ENCODE measurements at regions not wholly inside any gene's neighbourhood (a gene's known extent, or its start where the extent isn't known, plus 50 kb on each side); places are given as distances from the start of the nearest gene placed in this dataset.

- Mint-ChIP-seq H3K27ac (no peak overlapping the region), H3K9me3 (no peaks in the 10 kb centered on the region), H3K36me3 (ENCODE audit: low read depth) (no peaks in the 10 kb centered on the region), H3K4me1 (ENCODE audit: low read depth) (no peaks in the 10 kb centered on the region), H3K4me3 (no peak overlapping the region), H3K27me3 (no peaks in the 10 kb centered on the region)
- ChIA-PET CTCF (interaction anchor here (1.4 kb wide), 1 partner anchor 11 kb away, joined by 3 read pairs; no protein-coding TSS in a partner anchor), POLR2A (no interaction called here)
- Histone ChIP-seq H3K27ac (ENCODE audit: low read depth in 1 of 2, low read length in 2 of 2) (no peak overlapping the region), H3K9me3 (ENCODE audit: control insufficient read depth in 1 of 2, insufficient read depth in 1 of 2, low read length in 2 of 2) (no peaks in the 10 kb centered on the region), H3K4me1 (ENCODE audit: insufficient read depth, low read length) (no peaks in the 10 kb centered on the region), H3K4me3 (ENCODE audit: low read length) (no peak overlapping the region), H3K27me3 (ENCODE audit: control insufficient read depth in 1 of 2, insufficient read depth in 2 of 2, low read length in 2 of 2) (no peaks in the 10 kb centered on the region), H3K36me3 (ENCODE audit: insufficient read depth, low read length) (no peaks in the 10 kb centered on the region)
- DNase-seq = no peak
- ATAC-seq (ENCODE audit: poor library complexity) = no peak
- intact Hi-C loops (cut with DNase I, micrococcal nuclease) = loop anchor here in 1 of 2 experiments (5.0 kb wide), 1 partner anchor 435 kb away; no protein-coding TSS in a partner anchor
- TF ChIP-seq, protein P1, sequence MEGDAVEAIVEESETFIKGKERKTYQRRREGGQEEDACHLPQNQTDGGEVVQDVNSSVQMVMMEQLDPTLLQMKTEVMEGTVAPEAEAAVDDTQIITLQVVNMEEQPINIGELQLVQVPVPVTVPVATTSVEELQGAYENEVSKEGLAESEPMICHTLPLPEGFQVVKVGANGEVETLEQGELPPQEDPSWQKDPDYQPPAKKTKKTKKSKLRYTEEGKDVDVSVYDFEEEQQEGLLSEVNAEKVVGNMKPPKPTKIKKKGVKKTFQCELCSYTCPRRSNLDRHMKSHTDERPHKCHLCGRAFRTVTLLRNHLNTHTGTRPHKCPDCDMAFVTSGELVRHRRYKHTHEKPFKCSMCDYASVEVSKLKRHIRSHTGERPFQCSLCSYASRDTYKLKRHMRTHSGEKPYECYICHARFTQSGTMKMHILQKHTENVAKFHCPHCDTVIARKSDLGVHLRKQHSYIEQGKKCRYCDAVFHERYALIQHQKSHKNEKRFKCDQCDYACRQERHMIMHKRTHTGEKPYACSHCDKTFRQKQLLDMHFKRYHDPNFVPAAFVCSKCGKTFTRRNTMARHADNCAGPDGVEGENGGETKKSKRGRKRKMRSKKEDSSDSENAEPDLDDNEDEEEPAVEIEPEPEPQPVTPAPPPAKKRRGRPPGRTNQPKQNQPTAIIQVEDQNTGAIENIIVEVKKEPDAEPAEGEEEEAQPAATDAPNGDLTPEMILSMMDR (IDR thresholded peaks at IDR 0.05) = no peak
Measured at GRCh38 chr6:95867205-95867604, 148.6 kb upstream of the FUT9 start.

DNA sequence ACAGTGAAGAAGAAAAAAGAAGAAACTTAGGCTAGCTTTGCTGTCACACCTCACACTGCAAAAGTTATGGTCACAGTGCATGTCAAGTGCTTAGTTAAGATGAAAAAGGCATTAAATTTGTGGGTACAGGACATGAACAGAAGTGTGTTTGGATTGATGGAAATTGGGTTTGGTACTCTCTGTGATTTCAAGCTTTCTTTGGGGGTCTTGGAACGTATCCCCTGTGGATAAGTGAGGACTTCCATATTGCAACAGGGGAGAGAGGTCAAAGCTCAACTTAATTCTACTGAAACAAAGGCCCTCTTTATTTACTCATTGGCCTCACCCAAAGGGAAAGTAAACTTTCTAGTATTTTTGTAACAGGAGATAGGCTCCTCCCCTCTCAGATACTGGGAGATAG is 138.3 kb upstream of the FUT9 start:
- Mint-ChIP-seq H3K27me3 (no peaks in the 10 kb centered on the region), H3K27ac (no peak overlapping the region), H3K36me3 (ENCODE audit: low read depth) (no peaks in the 10 kb centered on the region), H3K9me3 (no peaks in the 10 kb centered on the region), H3K4me3 (no peak overlapping the region), H3K4me1 (ENCODE audit: low read depth) (no peaks in the 10 kb centered on the region)
- CTCF ChIA-PET = no interaction called here
- no peak for ATAC-seq (ENCODE audit: poor library complexity)
- Histone ChIP-seq H3K27me3 (ENCODE audit: control insufficient read depth in 1 of 2, insufficient read depth in 2 of 2, low read length in 2 of 2) (no peaks in the 10 kb centered on the region), H3K36me3 (ENCODE audit: insufficient read depth, low read length) (no peaks in the 10 kb centered on the region), H3K4me1 (ENCODE audit: insufficient read depth, low read length) (no peaks in the 10 kb centered on the region), H3K27ac (ENCODE audit: low read depth in 1 of 2, low read length in 2 of 2) (no peak overlapping the region), H3K4me3 (ENCODE audit: low read length) (no peak overlapping the region), H3K9me3 (ENCODE audit: control insufficient read depth in 1 of 2, insufficient read depth in 1 of 2, low read length in 2 of 2) (no peaks in the 10 kb centered on the region)
- TF ChIP-seq, protein P1 (IDR thresholded peaks at IDR 0.05) = no peak
- DNase-seq = no peak
- POLR2A ChIA-PET = no interaction called here
- intact Hi-C loops (cut with DNase I, micrococcal nuclease) = no loop called here

GRCh38 chr6:95879856-95880255 is 135.9 kb upstream of the FUT9 start:
- no peaks in the 10 kb centered on the region for H3K27me3 Mint-ChIP-seq
- DNase-seq (no peak), ATAC-seq (ENCODE audit: poor library complexity) (no peak)
- H3K27ac Mint-ChIP-seq = no peak overlapping the region
- TF ChIP-seq, protein P1 (IDR thresholded peaks at IDR 0.05) = no peak
- no peaks in the 10 kb centered on the region for H3K4me1 Mint-ChIP-seq (ENCODE audit: low read depth)
- Histone ChIP-seq H3K36me3 (ENCODE audit: insufficient read depth, low read length) (no peaks in the 10 kb centered on the region), H3K27me3 (ENCODE audit: control insufficient read depth in 1 of 2, insufficient read depth in 2 of 2, low read length in 2 of 2) (no peaks in the 10 kb centered on the region), H3K4me1 (ENCODE audit: insufficient read depth, low read length) (no peaks in the 10 kb centered on the region), H3K9me3 (ENCODE audit: control insufficient read depth in 1 of 2, insufficient read depth in 1 of 2, low read length in 2 of 2) (no peaks in the 10 kb centered on the region), H3K27ac (ENCODE audit: low read depth in 1 of 2, low read length in 2 of 2) (no peak overlapping the region), H3K4me3 (ENCODE audit: low read length) (no peak overlapping the region)
- no peaks in the 10 kb centered on the region for H3K9me3 Mint-ChIP-seq
- no peaks in the 10 kb centered on the region for H3K36me3 Mint-ChIP-seq (ENCODE audit: low read depth)
- CTCF ChIA-PET = no interaction called here
- POLR2A ChIA-PET = no interaction called here
- H3K4me3 Mint-ChIP-seq = no peak overlapping the region
- intact Hi-C loops (cut with DNase I, micrococcal nuclease) = no loop called here
